ENCODE measurements at regions not wholly inside any gene's neighbourhood (a gene's known extent, or its start where the extent isn't known, plus 50 kb on each side); places are given as distances from the start of the nearest gene placed in this dataset.
A peak's percentile ranks its signal among the peaks of the same experiment; 100 is the strongest.
"Not testable (repeated sequence)": the region's sequence is repeated elsewhere in the genome, so short reads cannot be mapped to it uniquely, and the experiment has no call there.

DNA sequence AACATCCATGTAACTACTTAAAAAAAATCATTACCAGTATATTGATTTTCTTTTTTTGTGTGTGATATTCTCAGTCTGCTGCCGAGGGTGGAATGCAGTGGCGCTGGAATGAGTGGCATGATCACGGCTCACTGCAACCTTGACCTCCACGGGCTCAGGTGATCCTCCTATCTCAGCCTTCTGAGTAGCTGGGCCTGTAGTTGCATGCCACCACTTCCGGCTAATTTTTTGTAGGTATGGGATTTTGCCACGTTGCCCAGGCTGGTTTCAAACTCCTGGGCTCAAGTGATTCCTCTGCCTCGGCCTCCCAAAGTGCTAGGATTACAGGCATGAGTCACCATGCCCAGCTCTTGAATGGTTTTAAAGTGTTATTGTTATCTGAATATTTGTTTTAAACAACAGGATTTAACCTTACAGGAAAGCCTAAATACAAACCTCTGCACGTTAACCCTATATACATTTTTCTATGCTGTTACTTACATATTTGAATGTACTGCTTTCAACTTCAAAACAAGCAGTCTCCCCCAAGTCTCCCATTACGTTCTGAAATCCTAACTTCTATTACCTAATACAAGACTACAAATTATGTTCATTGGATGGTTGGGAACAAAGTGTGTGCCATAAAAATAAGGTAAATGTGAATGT lies 61.7 kb downstream of the KPNA2 start:
- DNase-seq (ENCODE audit: low read depth in 2 of 2), result no peak
- H3K4me3 ChIP-seq (replicated peaks in 1 of 2; ENCODE audit: low read depth in 2 of 2, low read length in 2 of 2), result no peak overlapping the region
- no peak for TF ChIP-seq CTCF (IDR thresholded peaks at IDR 0.05; ENCODE audit: low read depth, low read length)

GRCh38 chr17:68099341-68099753 lies 63.8 kb downstream of the KPNA2 start:
- not testable (repeated sequence) for DNase-seq (ENCODE audit: low read depth in 2 of 2); H3K4me3 ChIP-seq (replicated peaks in 1 of 2; ENCODE audit: low read depth in 2 of 2, low read length in 2 of 2)

- no peak for DNase-seq (ENCODE audit: low read depth in 2 of 2)
- H3K4me3 ChIP-seq (replicated peaks in 1 of 2; ENCODE audit: low read depth in 2 of 2, low read length in 2 of 2), result no peak overlapping the region
- no peak for TF ChIP-seq CTCF (IDR thresholded peaks at IDR 0.05; ENCODE audit: low read depth, low read length)
These were observed 64.6 kb downstream of the KPNA2 start for GRCh38 chr17:68100000-68100641.

- peak overlapping the region; percentile 65 to 77 for H3K4me3 ChIP-seq (replicated peaks in 1 of 2; ENCODE audit: low read depth in 2 of 2, low read length in 2 of 2)
- TF ChIP-seq CTCF (IDR thresholded peaks at IDR 0.05; ENCODE audit: low read depth, low read length), result no peak
- peak; percentile 86 to 97 for DNase-seq (ENCODE audit: low read depth in 2 of 2)
These were observed 65.8 kb downstream of the KPNA2 start for GRCh38 chr17:68101075-68101986.

DNA sequence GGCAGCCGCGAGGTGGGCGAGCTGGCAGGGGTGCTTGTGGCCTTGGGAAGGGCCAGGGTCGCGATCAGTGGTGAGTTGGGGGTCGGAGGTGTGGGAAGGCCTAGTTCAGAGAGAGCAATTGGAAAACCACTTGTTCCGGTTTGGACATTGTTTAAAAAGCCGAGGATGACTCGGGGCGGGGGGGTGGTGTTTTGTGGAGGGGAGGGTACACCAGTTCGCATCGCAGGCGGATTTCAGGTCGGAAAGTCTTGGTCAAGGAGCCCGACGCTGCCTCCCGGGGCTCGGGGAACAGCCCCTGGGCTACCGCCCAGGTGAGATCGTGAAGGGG lies 66.4 kb downstream of the KPNA2 start:
- H3K4me3 ChIP-seq (replicated peaks in 1 of 2; ENCODE audit: low read depth in 2 of 2, low read length in 2 of 2), result peak overlapping the region; percentile 65 to 77
- TF ChIP-seq CTCF (IDR thresholded peaks at IDR 0.05; ENCODE audit: low read depth, low read length), result no peak
- peak in 1 of 2 donors; percentile 17 for DNase-seq (ENCODE audit: low read depth in 2 of 2)

- DNase-seq (ENCODE audit: low read depth in 2 of 2), result no peak
- H3K4me3 ChIP-seq (replicated peaks in 1 of 2; ENCODE audit: low read depth in 2 of 2, low read length in 2 of 2), result peak overlapping the region; percentile 65 to 77
- TF ChIP-seq CTCF (IDR thresholded peaks at IDR 0.05; ENCODE audit: low read depth, low read length), result no peak
These were observed 66.8 kb downstream of the KPNA2 start for GRCh38 chr17:68102318-68102758.

- no peak for TF ChIP-seq CTCF (IDR thresholded peaks at IDR 0.05; ENCODE audit: low read depth, low read length)
- no peak for DNase-seq (ENCODE audit: low read depth in 2 of 2)
- peak overlapping the region in 1 of 2 donors; percentile 77 for H3K4me3 ChIP-seq (replicated peaks in 1 of 2; ENCODE audit: low read depth in 2 of 2, low read length in 2 of 2)
These were observed 67.6 kb downstream of the KPNA2 start for GRCh38 chr17:68103148-68103547.

Measured in cardiac fibroblast (primary cell).